Neutrophil (primary cell): ENCODE measurements at regions not wholly inside any gene's neighbourhood (a gene's known extent, or its start where the extent isn't known, plus 50 kb on each side); places are given as distances from the start of the nearest gene placed in this dataset.

ENCODE experiments used
- H3K27ac ChIP-seq: fragments of 200-600 bp; sonication (generic); 2 replicates; pipeline ENCODE4 v1.5.1; 2016; ENCODE audit warnings: mild to moderate bottlenecking, moderate library complexity
- H3K27me3 ChIP-seq: fragments of 200-600 bp; sonication (generic); 2 replicates; pipeline ENCODE4 v1.6.0; 2016; ENCODE audit warnings: mild to moderate bottlenecking
- H3K36me3 ChIP-seq: fragments of 200-600 bp; sonication (generic); 2 replicates; pipeline ENCODE4 v1.5.1; 2017
- H3K4me1 ChIP-seq, 2 experiments: fragments of 200-600 bp in 1 of 2; sonication (generic) in 1 of 2; 1 replicate in 1 of 2; 2 replicates in 1 of 2; pipeline versions ENCODE4 v1.5.1 to v1.6.1; 2013 to 2016; ENCODE audit warnings: low read depth in 1 of 2, low read length in 1 of 2, mild to moderate bottlenecking in 1 of 2, moderate library complexity in 1 of 2; ENCODE audit not compliant: control insufficient read depth in 1 of 2, insufficient read depth in 1 of 2
- H3K4me3 ChIP-seq, 2 experiments: fragments of 200-600 bp in 1 of 2; sonication (generic) in 1 of 2; 1 replicate in 1 of 2; 2 replicates in 1 of 2; pipeline ENCODE4 v1.5.1; 2013 to 2016; ENCODE audit warnings: low read depth in 1 of 2, low read length in 1 of 2, mild to moderate bottlenecking in 1 of 2, moderate library complexity in 1 of 2
- H3K9me3 ChIP-seq: fragments of 200-600 bp; sonication (generic); 2 replicates; pipeline ENCODE4 v1.5.1; 2016
- CTCF ChIP-seq: fragments of 200-600 bp; sonication (generic); IDR thresholded peaks from 2 replicates; pipeline ENCODE4 v1.5.1; 2016; ENCODE audit warnings: antibody characterized with exemption

- Histone ChIP-seq H3K4me3 (no peak overlapping the region), H3K9me3 (no peaks in the 10 kb centered on the region)
- no peak for TF ChIP-seq CTCF
These were observed 60.5 kb upstream of the TBX20 start for GRCh38 chr7:35314354-35314753.

GRCh38 chr7:35313575-35313974, 59.7 kb upstream of the TBX20 start:
- no peak for TF ChIP-seq CTCF
- H3K27ac ChIP-seq = no peak overlapping the region

More at GRCh38 chr7:35314354-35314753, 60.5 kb upstream of the TBX20 start:
- no peaks in the 10 kb centered on the region for H3K27me3 ChIP-seq
- no peaks in the 10 kb centered on the region for H3K4me1 ChIP-seq
- no peaks in the 10 kb centered on the region for H3K36me3 ChIP-seq
- H3K27ac ChIP-seq = no peak overlapping the region

More at GRCh38 chr7:35313575-35313974, 59.7 kb upstream of the TBX20 start:
- Histone ChIP-seq H3K36me3 (no peaks in the 10 kb centered on the region), H3K9me3 (no peaks in the 10 kb centered on the region), H3K4me1 (no peaks in the 10 kb centered on the region), H3K4me3 (no peak overlapping the region), H3K27me3 (no peaks in the 10 kb centered on the region)
